KMS-11 (cell line): ENCODE measurements at regions not wholly inside any gene's neighbourhood (a gene's known extent, or its start where the extent isn't known, plus 50 kb on each side); places are given as distances from the start of the nearest gene placed in this dataset.

Experiments
- H2AFZ ChIP-seq: fragments of 200-600 bp; sonication (generic); 2 replicates; pipeline ENCODE4 v1.6.1; 2016; ENCODE audit warnings: antibody characterized with exemption, mixed run types, low read depth
- H3K27ac ChIP-seq: fragments of 200-600 bp; sonication (generic); 2 replicates; pipeline ENCODE4 v1.6.1; 2016; ENCODE audit warnings: mild to moderate bottlenecking, mixed run types
- H3K27me3 ChIP-seq: fragments of 200-600 bp; sonication (generic); 2 replicates; pipeline ENCODE4 v1.6.1; 2017; ENCODE audit warnings: mild to moderate bottlenecking, low read depth, mixed run types, moderate library complexity; ENCODE audit not compliant: insufficient read depth
- H3K36me3 ChIP-seq: fragments of 200-600 bp; sonication (generic); 2 replicates; pipeline ENCODE4 v1.6.1; 2017; ENCODE audit warnings: mild to moderate bottlenecking, mixed run types; ENCODE audit not compliant: insufficient read depth
- H3K4me1 ChIP-seq: fragments of 200-600 bp; sonication (generic); 2 replicates; pipeline ENCODE4 v1.6.1; 2016; ENCODE audit warnings: mild to moderate bottlenecking, low read depth, mixed run types; ENCODE audit not compliant: poor library complexity, severe bottlenecking
- H3K4me2 ChIP-seq: fragments of 200-600 bp; sonication (generic); 2 replicates; pipeline ENCODE4 v1.7.0; 2016; ENCODE audit warnings: mild to moderate bottlenecking, mixed run types
- H3K4me3 ChIP-seq: fragments of 200-600 bp; sonication (generic); IDR thresholded peaks from 2 replicates; pipeline ENCODE4 v1.6.1; 2017; ENCODE audit warnings: low read depth, low read length, mixed read lengths; ENCODE audit not compliant: insufficient read depth
- H3K79me2 ChIP-seq: fragments of 200-600 bp; sonication (generic); 2 replicates; pipeline ENCODE4 v1.6.1; 2016; ENCODE audit warnings: low read depth, mixed run types; ENCODE audit not compliant: insufficient read depth
- H3K9ac ChIP-seq: fragments of 200-600 bp; sonication (generic); 2 replicates; pipeline ENCODE4 v1.6.1; 2016; ENCODE audit warnings: mild to moderate bottlenecking, mixed run types
- H4K20me1 ChIP-seq: fragments of 200-600 bp; sonication (generic); 2 replicates; pipeline ENCODE4 v1.6.1; 2016; ENCODE audit warnings: mild to moderate bottlenecking, mixed run types; ENCODE audit not compliant: insufficient read depth
- TF ChIP-seq, protein P1 (sequence below): fragments of 200-600 bp; sonication (generic); conservative IDR thresholded peaks from 2 replicates; pipeline ENCODE4 v1.6.1; 2017; ENCODE audit warnings: low read depth, mild to moderate bottlenecking, antibody characterized with exemption, low read length, moderate library complexity, mixed read lengths

- no peak overlapping the region for H3K4me3 ChIP-seq
Observed at GRCh38 chr17:70519300-70519699, 350.0 kb downstream of the KCNJ2 start.

DNA sequence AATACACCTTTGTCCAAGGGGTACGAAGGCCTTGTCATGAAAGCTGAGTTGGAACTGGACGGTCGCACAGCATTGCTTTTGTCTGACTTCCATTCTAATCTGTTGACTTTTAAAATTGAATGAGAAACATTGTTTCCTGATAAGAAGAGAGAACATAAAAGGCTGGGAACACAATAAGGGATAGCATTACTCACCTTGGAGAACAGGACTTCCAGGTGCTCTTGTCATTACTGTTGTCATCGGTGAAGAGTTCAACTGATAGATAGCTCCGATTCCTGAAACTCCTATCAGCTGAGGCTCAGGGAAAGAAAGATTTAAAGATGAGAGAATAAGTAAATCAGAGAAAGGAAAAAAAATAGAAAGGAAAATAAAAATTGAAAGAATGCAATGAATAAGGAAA is 351.1 kb downstream of the KCNJ2 start:
- no peak overlapping the region for H2AFZ ChIP-seq
- H3K9ac ChIP-seq = no peak overlapping the region
- TF ChIP-seq, protein P1, sequence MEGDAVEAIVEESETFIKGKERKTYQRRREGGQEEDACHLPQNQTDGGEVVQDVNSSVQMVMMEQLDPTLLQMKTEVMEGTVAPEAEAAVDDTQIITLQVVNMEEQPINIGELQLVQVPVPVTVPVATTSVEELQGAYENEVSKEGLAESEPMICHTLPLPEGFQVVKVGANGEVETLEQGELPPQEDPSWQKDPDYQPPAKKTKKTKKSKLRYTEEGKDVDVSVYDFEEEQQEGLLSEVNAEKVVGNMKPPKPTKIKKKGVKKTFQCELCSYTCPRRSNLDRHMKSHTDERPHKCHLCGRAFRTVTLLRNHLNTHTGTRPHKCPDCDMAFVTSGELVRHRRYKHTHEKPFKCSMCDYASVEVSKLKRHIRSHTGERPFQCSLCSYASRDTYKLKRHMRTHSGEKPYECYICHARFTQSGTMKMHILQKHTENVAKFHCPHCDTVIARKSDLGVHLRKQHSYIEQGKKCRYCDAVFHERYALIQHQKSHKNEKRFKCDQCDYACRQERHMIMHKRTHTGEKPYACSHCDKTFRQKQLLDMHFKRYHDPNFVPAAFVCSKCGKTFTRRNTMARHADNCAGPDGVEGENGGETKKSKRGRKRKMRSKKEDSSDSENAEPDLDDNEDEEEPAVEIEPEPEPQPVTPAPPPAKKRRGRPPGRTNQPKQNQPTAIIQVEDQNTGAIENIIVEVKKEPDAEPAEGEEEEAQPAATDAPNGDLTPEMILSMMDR = no peak
- H3K79me2 ChIP-seq = no peaks in the 10 kb centered on the region
- no peak overlapping the region for H3K4me2 ChIP-seq
- no peak overlapping the region for H3K4me3 ChIP-seq
- no peak overlapping the region for H3K27ac ChIP-seq
- no peaks in the 10 kb centered on the region for H3K27me3 ChIP-seq
- no peaks in the 10 kb centered on the region for H4K20me1 ChIP-seq
- H3K4me1 ChIP-seq = no peaks in the 10 kb centered on the region
- H3K36me3 ChIP-seq = no peaks in the 10 kb centered on the region

More at GRCh38 chr17:70519300-70519699, 350.0 kb downstream of the KCNJ2 start:
- H3K4me2 ChIP-seq = no peak overlapping the region
- no peaks in the 10 kb centered on the region for H3K79me2 ChIP-seq
- H3K9ac ChIP-seq = no peak overlapping the region
- TF ChIP-seq, protein P1 = no peak
- H3K4me1 ChIP-seq = no peaks in the 10 kb centered on the region
- no peaks in the 10 kb centered on the region for H4K20me1 ChIP-seq
- H3K27me3 ChIP-seq = no peaks in the 10 kb centered on the region
- H3K27ac ChIP-seq = no peak overlapping the region
- no peaks in the 10 kb centered on the region for H3K36me3 ChIP-seq
- no peak overlapping the region for H2AFZ ChIP-seq

- no peak overlapping the region for H3K4me3 ChIP-seq
- H3K4me2 ChIP-seq = no peak overlapping the region
- H3K27ac ChIP-seq = no peak overlapping the region
- H3K36me3 ChIP-seq = no peaks in the 10 kb centered on the region
- H3K9ac ChIP-seq = no peak overlapping the region
- H3K79me2 ChIP-seq = no peaks in the 10 kb centered on the region
- H3K4me1 ChIP-seq = no peaks in the 10 kb centered on the region
- TF ChIP-seq, protein P1 = no peak
- H3K27me3 ChIP-seq = no peaks in the 10 kb centered on the region
- no peaks in the 10 kb centered on the region for H4K20me1 ChIP-seq
- H2AFZ ChIP-seq = no peak overlapping the region
Observed at GRCh38 chr17:70520956-70521355, 351.6 kb downstream of the KCNJ2 start.

DNA sequence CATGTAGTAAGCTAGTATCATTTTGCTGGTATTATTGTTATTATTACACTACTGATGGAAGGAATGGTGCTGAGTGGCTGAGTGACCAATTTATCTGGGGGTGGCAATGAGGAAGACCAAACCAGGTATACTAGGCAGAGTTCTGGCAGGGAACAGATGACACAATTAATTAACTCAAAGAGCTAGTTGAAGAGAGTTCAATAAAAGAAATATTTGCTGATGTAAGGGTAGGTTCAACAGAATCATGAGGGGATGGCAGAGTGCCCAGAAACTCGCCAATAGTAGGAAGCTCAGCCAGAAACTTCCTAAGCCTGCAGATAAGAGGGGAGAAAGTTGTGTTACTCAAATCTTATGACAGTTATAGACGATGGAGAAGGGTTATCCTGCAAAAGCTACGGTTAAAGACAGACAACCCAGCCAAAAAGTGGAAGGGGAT is 352.5 kb downstream of the KCNJ2 start:
- no peak overlapping the region for H3K4me2 ChIP-seq

More for the DNA sequence above, 352.5 kb downstream of the KCNJ2 start:
- Histone ChIP-seq H3K27me3 (no peaks in the 10 kb centered on the region), H3K36me3 (no peaks in the 10 kb centered on the region), H3K9ac (no peak overlapping the region), H4K20me1 (no peaks in the 10 kb centered on the region), H2AFZ (no peak overlapping the region), H3K79me2 (no peaks in the 10 kb centered on the region), H3K4me3 (no peak overlapping the region), H3K4me1 (no peaks in the 10 kb centered on the region), H3K27ac (no peak overlapping the region)
- TF ChIP-seq, protein P1 = no peak
